Activated T-cell treated with anti-CD3 and anti-CD28 coated beads, Interleukin-2, amount 50 U/mL, for 24 hours (primary cell): ENCODE measurements at regions not wholly inside any gene's neighbourhood (a gene's known extent, or its start where the extent isn't known, plus 50 kb on each side); places are given as distances from the start of the nearest gene placed in this dataset.

Source experiments
- DNase-seq: peaks from one replicate; pipeline ENCODE4 v3.0.0-alpha.2; 2020
- H3K27ac Mint-ChIP-seq: 2 replicates; pipeline ENCODE4 v1.8.0; 2020; ENCODE audit warnings: mild to moderate bottlenecking, mixed read lengths
- H3K27me3 Mint-ChIP-seq: 2 replicates; pipeline ENCODE4 v1.8.0; 2020; ENCODE audit warnings: mixed read lengths
- H3K36me3 Mint-ChIP-seq: 2 replicates; pipeline ENCODE4 v1.8.0; 2020; ENCODE audit warnings: low read depth, mixed read lengths
- H3K4me1 Mint-ChIP-seq: 2 replicates; pipeline ENCODE4 v1.8.0; 2020; ENCODE audit warnings: low read depth, mixed read lengths
- H3K4me3 Mint-ChIP-seq: 2 replicates; pipeline ENCODE4 v1.8.0; 2020; ENCODE audit warnings: mild to moderate bottlenecking, moderate library complexity, mixed read lengths
- H3K9me3 Mint-ChIP-seq: 2 replicates; pipeline ENCODE4 v1.8.0; 2020; ENCODE audit warnings: mixed read lengths

GRCh38 chr2:194992648-194993047 lies 664.4 kb upstream of the SLC39A10 start:
- no peaks in the 10 kb centered on the region for H3K27me3 Mint-ChIP-seq
- no peaks in the 10 kb centered on the region for H3K9me3 Mint-ChIP-seq
- no peak for DNase-seq
- H3K4me1 Mint-ChIP-seq = no peaks in the 10 kb centered on the region
- no peaks in the 10 kb centered on the region for H3K36me3 Mint-ChIP-seq
- H3K27ac Mint-ChIP-seq = no peak overlapping the region
- no peak overlapping the region for H3K4me3 Mint-ChIP-seq

- Mint-ChIP-seq H3K27ac (no peak overlapping the region), H3K36me3 (no peaks in the 10 kb centered on the region), H3K4me1 (peaks cover 3% of the 10 kb centered on the region), H3K4me3 (no peak overlapping the region), H3K9me3 (peaks cover 29% of the 10 kb centered on the region), H3K27me3 (no peaks in the 10 kb centered on the region)
- no peak for DNase-seq
Observed at GRCh38 chr2:194985258-194985657, 671.8 kb upstream of the SLC39A10 start.

GRCh38 chr2:194962254-194962653 lies 694.8 kb upstream of the SLC39A10 start:
- Mint-ChIP-seq H3K9me3 (peaks cover 20% of the 10 kb centered on the region), H3K27ac (no peak overlapping the region), H3K27me3 (no peaks in the 10 kb centered on the region), H3K4me1 (no peaks in the 10 kb centered on the region), H3K36me3 (no peaks in the 10 kb centered on the region), H3K4me3 (no peak overlapping the region)
- DNase-seq = no peak

- H3K27me3 Mint-ChIP-seq = no peaks in the 10 kb centered on the region
- H3K4me1 Mint-ChIP-seq = no peaks in the 10 kb centered on the region
- H3K27ac Mint-ChIP-seq = no peak overlapping the region
Observed at GRCh38 chr2:194954218-194954617, 702.8 kb upstream of the SLC39A10 start.

GRCh38 chr2:194946826-194947225 lies 710.2 kb upstream of the SLC39A10 start:
- H3K36me3 Mint-ChIP-seq = no peaks in the 10 kb centered on the region
- no peaks in the 10 kb centered on the region for H3K4me1 Mint-ChIP-seq
- no peak overlapping the region for H3K27ac Mint-ChIP-seq
- DNase-seq = no peak
- no peak overlapping the region for H3K4me3 Mint-ChIP-seq
- peaks cover 4% of the 10 kb centered on the region for H3K9me3 Mint-ChIP-seq
- H3K27me3 Mint-ChIP-seq = no peaks in the 10 kb centered on the region

More at GRCh38 chr2:194954218-194954617, 702.8 kb upstream of the SLC39A10 start:
- no peak for DNase-seq
- no peak overlapping the region for H3K4me3 Mint-ChIP-seq
- H3K36me3 Mint-ChIP-seq = no peaks in the 10 kb centered on the region
- H3K9me3 Mint-ChIP-seq = no peaks in the 10 kb centered on the region

GRCh38 chr2:194938066-194938465 lies 719.0 kb upstream of the SLC39A10 start:
- no peak overlapping the region for H3K27ac Mint-ChIP-seq
- H3K36me3 Mint-ChIP-seq = no peaks in the 10 kb centered on the region
- H3K9me3 Mint-ChIP-seq = peaks cover 5% of the 10 kb centered on the region
- H3K4me1 Mint-ChIP-seq = no peaks in the 10 kb centered on the region
- no peak for DNase-seq
- no peaks in the 10 kb centered on the region for H3K27me3 Mint-ChIP-seq
- H3K4me3 Mint-ChIP-seq = no peak overlapping the region

- Mint-ChIP-seq H3K9me3 (no peaks in the 10 kb centered on the region), H3K27ac (no peak overlapping the region), H3K4me3 (no peak overlapping the region), H3K36me3 (no peaks in the 10 kb centered on the region), H3K27me3 (no peaks in the 10 kb centered on the region), H3K4me1 (no peaks in the 10 kb centered on the region)
- DNase-seq = no peak
Observed at GRCh38 chr2:194927489-194927888, 729.5 kb upstream of the SLC39A10 start.

GRCh38 chr2:194926873-194927272 lies 730.2 kb upstream of the SLC39A10 start:
- no peak overlapping the region for H3K27ac Mint-ChIP-seq
- H3K9me3 Mint-ChIP-seq = no peaks in the 10 kb centered on the region
- H3K4me1 Mint-ChIP-seq = no peaks in the 10 kb centered on the region
- no peaks in the 10 kb centered on the region for H3K36me3 Mint-ChIP-seq
- H3K4me3 Mint-ChIP-seq = no peak overlapping the region
- H3K27me3 Mint-ChIP-seq = no peaks in the 10 kb centered on the region
- DNase-seq = no peak

GRCh38 chr2:194925742-194926141 lies 731.3 kb upstream of the SLC39A10 start:
- Mint-ChIP-seq H3K36me3 (no peaks in the 10 kb centered on the region), H3K27me3 (no peaks in the 10 kb centered on the region), H3K4me3 (no peak overlapping the region), H3K9me3 (no peaks in the 10 kb centered on the region), H3K27ac (no peak overlapping the region), H3K4me1 (no peaks in the 10 kb centered on the region)
- DNase-seq = no peak

- no peak overlapping the region for H3K27ac Mint-ChIP-seq
- H3K9me3 Mint-ChIP-seq = no peaks in the 10 kb centered on the region
- no peaks in the 10 kb centered on the region for H3K27me3 Mint-ChIP-seq
- H3K4me1 Mint-ChIP-seq = no peaks in the 10 kb centered on the region
- no peak overlapping the region for H3K4me3 Mint-ChIP-seq
- no peaks in the 10 kb centered on the region for H3K36me3 Mint-ChIP-seq
- DNase-seq = no peak
Observed at GRCh38 chr2:194917519-194917918, 739.5 kb upstream of the SLC39A10 start.

GRCh38 chr2:194915485-194915884 lies 741.5 kb upstream of the SLC39A10 start:
- no peak for DNase-seq
- Mint-ChIP-seq H3K4me3 (no peak overlapping the region), H3K27me3 (no peaks in the 10 kb centered on the region), H3K9me3 (no peaks in the 10 kb centered on the region), H3K27ac (no peak overlapping the region), H3K4me1 (no peaks in the 10 kb centered on the region), H3K36me3 (no peaks in the 10 kb centered on the region)

- no peaks in the 10 kb centered on the region for H3K36me3 Mint-ChIP-seq
Observed at GRCh38 chr2:194907569-194907968, 749.5 kb upstream of the SLC39A10 start.

GRCh38 chr2:194896871-194897270 lies 760.2 kb upstream of the SLC39A10 start:
- no peak for DNase-seq
- Mint-ChIP-seq H3K27ac (no peak overlapping the region), H3K4me1 (no peaks in the 10 kb centered on the region), H3K9me3 (no peaks in the 10 kb centered on the region), H3K27me3 (peaks cover 4% of the 10 kb centered on the region), H3K4me3 (no peak overlapping the region), H3K36me3 (no peaks in the 10 kb centered on the region)

More at GRCh38 chr2:194907569-194907968, 749.5 kb upstream of the SLC39A10 start:
- Mint-ChIP-seq H3K9me3 (peaks cover 3% of the 10 kb centered on the region), H3K27me3 (no peaks in the 10 kb centered on the region), H3K27ac (no peak overlapping the region), H3K4me3 (no peak overlapping the region), H3K4me1 (no peaks in the 10 kb centered on the region)
- no peak for DNase-seq

GRCh38 chr2:194883711-194884110 lies 773.3 kb upstream of the SLC39A10 start:
- Mint-ChIP-seq H3K9me3 (no peaks in the 10 kb centered on the region), H3K27ac (no peak overlapping the region), H3K36me3 (no peaks in the 10 kb centered on the region), H3K4me1 (no peaks in the 10 kb centered on the region), H3K4me3 (no peak overlapping the region), H3K27me3 (peaks cover 2% of the 10 kb centered on the region)
- DNase-seq = no peak

- H3K27me3 Mint-ChIP-seq = no peaks in the 10 kb centered on the region
- H3K4me3 Mint-ChIP-seq = no peak overlapping the region
- H3K27ac Mint-ChIP-seq = no peak overlapping the region
- no peaks in the 10 kb centered on the region for H3K36me3 Mint-ChIP-seq
- H3K4me1 Mint-ChIP-seq = no peaks in the 10 kb centered on the region
- H3K9me3 Mint-ChIP-seq = no peaks in the 10 kb centered on the region
- no peak for DNase-seq
Observed at GRCh38 chr2:194870974-194871535, 786.0 kb upstream of the SLC39A10 start.

GRCh38 chr2:194867328-194867727 lies 789.7 kb upstream of the SLC39A10 start:
- H3K27ac Mint-ChIP-seq = no peak overlapping the region
- no peak for DNase-seq
- no peaks in the 10 kb centered on the region for H3K36me3 Mint-ChIP-seq
- no peak overlapping the region for H3K4me3 Mint-ChIP-seq
- H3K27me3 Mint-ChIP-seq = no peaks in the 10 kb centered on the region
- no peaks in the 10 kb centered on the region for H3K9me3 Mint-ChIP-seq
- H3K4me1 Mint-ChIP-seq = no peaks in the 10 kb centered on the region
